Nucleus accumbens (tissue), 56 donors: ENCODE measurements at regions not wholly inside any gene's neighbourhood (a gene's known extent, or its start where the extent isn't known, plus 50 kb on each side); places are given as distances from the start of the nearest gene placed in this dataset.

Experiments
- DNase-seq, 56 donors: peaks; one replicate each; lab custom pipeline; 2025; lab: John Stamatoyannopoulos, UW

DNA sequence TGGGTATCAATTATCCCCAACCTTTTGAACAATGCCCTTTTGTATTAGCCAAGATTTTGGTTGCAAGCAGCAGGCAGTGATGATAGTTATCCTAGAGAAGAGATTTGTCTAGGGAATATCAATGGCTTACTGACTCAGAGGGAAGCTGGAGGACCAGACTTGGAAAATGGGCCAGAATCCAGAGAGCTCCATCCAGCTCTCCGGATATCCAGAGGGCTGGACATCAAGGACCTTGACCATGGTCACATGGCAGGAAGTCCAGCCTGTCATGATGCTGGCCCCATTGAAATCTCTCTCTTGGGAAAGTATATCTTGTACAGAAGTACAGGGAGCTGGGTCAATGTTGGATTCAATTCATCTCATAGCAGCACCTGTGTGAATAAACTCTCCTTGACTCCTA is 148.5 kb upstream of the PDZRN3 start:
- DNase-seq: no peak

DNA sequence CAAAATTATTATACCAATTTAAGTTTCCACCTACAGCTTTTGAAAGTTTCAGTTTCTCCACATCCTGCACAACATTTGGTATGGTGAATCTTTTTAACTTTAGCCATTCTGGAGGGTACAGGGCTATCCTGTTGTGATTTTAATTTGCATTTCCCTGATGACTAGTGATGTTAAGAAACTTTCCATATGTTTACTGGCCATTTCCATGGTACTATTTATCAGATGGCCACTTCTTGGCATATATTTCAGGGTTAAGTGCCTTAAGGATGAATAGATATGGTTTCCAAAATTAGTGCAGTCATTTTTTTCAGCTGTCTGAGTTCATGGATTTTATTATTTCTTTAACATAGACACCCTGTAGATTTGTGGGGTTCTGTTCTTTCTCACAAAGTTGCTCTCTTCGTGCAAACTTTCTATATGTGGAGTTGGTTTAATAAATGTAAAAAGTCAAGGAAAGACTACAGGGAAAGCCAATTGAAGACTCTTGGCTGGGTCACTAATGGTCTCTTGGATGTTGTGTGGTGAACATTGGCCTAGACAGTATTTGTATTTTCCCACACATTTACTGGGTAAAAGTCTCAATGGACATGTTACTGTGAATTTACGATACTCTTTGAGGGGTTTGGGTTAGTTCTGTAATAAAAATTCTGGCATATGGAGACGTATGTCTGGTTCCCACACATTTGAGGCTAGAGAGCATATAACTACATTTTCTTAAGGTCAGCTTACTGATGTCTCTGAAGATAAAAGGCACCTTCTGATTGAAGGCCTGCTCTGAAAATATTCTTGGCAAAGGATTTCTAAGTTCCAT is 147.5 kb upstream of the PDZRN3 start:
- DNase-seq: no peak

DNA sequence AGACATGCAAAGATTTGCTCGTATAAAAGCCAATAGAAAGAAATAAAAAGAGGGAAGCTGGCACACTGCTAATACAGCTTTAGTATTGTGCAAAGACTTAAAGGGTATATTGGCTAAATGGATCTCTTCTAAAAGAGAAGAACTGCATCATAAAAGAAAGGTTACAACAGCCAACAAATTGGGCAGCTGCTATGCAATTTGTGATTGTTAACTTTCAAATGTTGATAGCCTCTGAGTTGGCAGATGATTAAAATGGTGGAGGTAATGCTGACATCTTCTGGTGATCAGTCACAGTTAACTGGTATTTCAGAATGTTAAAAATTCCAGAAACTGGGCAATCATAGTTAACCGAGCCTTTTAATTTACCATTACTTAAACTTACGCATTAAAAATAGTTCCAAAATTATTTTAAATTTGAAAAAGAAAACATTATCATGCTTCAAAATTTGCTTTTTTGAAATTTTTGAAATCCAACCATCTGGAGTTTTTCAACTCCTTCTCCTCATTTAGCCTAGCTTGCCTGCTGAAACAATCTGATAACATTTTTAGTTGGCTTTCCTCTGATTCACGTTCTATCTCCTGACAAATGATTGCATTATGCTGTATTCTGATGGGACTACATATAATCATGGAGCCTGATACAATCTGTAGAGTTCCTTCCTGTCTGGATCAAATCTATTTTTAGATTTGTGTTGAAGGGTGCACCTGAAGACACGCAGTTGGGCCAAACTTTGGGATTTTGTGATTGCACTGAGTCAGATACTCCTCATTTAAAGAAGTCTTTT is 144.0 kb upstream of the PDZRN3 start:
- no peak for DNase-seq

DNA sequence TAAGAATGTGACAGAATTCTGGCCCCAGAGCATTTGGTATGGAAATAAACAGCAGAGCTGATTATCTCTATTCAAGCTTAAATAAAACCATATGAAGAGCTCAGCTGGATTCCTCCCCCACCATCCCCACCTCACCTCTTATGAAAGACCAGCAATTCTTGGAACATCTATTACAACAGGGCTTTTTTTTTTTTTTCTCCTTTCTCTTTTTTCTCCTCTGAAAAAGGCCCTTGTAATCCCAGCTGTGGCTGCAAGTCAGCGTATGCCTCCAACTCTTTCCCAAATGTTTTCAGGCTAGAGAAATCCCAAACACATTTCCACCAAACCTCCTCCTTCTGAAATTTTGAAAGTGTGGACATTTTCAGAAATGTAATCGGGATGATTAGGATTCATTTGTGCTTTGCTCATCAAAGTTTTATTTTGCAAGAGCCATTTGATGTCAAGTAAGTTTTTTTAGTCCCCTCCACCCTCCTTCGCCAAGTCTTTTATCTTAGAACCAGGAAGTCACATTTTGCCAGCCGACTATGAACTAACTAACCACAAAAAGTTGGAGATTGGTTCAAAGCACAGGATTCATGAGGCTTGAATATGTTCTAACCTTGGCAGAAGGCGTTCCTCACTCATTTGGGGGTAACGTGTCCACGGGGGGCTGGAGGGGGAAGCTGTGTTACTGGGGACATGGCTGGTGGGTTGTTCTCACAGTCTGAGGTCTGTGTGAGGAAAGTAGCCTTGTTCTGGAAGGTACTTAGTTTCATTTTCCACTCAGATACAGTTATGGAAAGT is 142.0 kb upstream of the PDZRN3 start:
- DNase-seq: no peak

DNA sequence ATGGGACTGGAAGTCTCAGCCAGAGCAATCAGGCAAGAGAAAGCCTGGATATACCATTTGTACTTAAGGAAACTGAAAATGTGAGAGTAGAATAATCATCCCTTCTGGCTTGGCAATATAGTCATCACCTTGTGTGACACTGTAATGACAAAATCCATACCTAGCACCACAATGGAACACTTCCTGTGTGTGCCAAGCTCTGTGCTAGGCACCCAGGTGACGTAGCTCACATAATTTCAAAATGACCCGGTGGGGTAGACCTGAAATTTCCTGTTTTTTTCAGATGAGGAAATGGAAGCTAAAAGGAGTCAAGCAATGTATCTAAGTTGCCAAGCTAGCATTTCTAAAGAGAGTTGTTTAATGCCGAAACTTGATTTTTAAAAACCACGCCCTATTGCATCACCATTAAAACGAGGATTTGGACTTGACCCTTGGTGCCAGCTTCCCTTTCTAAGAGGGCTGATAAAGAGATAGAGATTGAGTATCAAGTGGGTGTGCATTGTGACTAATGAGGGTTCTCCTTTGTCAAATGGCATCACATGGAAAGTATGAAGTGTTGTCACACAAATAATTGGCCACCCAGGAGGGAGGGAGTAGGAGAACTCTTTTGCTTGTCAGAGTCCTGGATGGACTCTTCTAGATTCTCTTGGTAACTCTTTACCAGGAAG is 141.3 kb upstream of the PDZRN3 start:
- no peak for DNase-seq

DNA sequence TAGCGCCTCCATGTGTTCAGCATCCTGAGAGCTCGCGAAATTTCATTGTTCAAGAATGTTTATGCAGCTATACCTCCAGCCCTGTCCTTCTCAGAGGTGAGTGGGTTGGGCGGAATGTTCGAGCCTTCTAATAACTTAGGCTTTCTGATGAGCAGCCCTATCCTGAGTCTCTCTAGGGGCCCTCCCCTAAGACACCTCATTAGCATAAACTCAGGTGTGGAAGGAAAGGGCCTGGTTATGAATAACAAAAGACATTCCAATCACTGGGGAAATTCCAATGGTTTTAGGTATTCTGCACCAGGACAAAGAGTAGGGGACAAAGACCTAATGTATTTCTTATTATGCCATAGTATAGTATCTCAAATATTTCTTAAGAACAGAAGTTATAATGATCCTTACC is 138.1 kb upstream of the PDZRN3 start:
- DNase-seq: no peak

DNA sequence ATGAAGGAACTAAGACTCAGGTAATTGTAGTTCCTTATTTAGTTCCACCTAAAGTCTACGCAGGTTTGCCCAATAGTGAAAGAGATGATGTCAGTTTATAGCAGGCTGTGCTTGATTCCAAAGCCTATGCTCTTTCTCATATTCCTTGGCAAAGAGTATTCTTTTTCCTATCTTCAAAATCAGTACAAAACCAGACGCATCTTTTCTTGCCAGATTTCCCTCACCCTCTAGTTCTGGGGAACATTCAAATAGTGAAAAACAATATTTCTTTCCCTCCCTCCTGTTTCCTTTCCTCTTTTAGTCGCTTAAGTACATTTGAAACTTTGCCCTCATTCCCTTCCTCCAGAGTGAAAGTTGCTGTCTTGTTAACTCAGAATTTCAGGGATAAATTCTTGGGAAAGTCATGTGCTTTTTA is 134.6 kb upstream of the PDZRN3 start:
- DNase-seq: no peak

DNA sequence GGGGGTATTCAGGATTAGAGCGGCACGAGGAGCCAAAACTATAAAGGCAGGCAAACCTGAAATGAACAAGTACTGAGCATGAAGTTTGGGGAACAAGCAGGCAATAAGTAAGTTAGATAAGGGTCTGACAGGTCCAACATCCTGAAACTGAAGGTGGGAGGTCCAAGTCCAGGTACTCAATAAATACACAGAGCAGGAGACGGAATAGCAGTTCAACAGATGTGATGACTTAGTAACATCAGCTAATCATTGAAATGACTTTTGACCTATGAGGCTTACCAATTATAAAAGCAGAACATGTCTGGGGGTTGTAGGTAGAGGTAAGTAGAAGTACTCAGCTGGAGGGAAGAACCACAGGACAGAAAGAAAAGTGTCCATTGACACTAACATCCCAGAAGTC is 132.8 kb upstream of the PDZRN3 start:
- no peak for DNase-seq

DNA sequence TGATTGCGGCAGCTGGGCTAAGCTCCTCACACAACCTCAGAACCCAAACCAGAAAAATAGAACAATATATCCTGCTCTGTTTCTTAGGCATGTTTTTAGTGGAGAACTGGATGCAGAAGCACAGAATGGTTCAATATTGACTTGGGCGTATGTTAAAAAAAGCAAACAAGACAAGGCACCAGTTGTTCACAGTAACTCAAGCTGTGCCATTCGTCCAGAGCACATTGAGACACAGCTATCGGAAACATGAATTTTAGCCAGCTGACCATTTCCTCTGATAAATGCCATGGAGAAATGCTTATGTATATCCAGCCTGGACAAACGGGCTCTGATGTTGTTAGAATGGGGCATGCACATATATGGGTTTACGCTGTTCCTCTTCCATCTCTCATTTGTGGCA is 129.2 kb upstream of the PDZRN3 start:
- no peak for DNase-seq

DNA sequence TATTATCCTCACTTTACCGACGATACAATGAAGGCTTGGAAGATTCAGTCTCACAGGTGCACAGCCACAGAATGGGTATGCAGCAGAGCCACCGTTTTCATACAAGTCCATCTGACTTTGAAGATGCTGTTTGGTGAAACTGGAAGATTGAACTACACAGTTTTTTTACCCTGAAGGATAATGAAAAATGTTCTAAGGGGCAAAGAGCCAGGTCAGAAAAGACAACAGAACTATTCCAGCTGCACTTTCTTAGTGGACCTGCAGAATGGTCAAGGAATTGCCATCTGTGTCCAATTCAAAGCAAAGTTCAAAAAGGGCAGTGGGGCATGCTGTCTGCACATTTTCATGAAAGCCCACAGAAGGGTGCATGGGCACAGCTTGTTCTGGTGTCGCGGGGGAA is 127.6 kb upstream of the PDZRN3 start:
- no peak for DNase-seq

DNA sequence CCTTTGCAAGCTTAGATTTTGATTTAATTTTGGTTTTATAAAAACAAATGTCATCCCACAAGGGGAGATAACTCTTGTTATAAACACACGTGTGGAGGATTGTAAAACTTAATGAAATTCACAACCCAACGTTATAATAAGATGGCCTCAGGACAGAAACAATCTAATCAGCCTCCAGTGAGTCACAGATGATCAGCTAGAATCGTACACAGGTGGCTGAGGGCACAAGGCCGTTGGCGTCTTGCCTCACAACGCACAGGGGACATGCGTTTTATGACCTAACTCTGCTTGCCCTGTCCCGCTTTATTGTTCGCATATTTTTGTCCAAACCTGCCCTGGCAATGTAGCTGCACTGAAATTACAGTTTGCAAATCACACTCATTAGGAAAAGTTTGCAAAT is 121.9 kb upstream of the PDZRN3 start:
- no peak for DNase-seq

DNA sequence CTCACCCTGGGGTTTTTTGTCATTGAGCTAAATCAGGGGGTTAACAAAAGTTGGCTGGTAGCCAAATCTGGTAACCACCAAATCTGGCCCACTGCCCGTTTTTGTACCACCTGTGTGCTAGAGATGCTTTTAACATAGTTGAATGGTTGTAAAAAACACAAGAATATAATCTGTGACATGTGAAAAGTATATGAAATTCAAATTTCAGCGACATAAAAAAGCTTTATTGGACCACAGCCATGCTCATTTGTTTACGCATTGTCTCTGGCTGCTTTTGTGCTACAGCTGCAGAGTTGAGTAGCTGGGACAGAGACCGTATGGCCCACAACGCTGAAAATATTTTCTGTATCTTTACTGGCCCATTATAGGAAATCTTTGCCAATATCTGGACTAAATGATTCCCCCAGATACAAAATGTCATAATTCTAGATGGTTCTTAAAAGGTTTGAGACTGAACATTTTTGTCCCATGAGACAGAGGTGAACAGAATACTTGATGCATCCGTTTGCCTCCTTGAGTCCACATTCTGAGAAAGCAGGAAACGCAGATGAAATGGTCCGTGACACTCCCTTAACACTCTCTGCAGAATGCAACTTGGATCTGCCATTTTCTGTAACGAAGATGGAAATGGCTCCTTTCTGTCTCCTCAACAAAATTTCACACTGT is 120.9 kb upstream of the PDZRN3 start:
- no peak for DNase-seq

DNA sequence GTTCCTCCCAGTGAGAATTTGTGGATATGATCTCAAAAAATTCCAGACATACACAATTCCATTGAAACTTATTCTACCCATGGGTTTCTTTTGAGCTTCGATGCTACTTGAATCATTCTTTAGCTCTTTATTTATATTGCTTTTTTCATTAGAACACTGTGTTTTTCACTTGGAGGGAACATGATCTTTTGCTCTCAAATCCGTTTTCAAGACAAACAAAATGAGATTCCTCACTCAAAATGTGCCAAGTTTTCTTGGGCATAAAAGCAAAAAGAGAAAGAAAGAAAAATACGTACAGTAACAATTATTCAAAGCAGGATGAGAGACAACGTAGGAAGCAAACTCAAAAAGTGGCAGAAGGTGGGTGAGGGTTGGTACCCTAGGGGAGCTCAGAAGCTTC is 118.8 kb upstream of the PDZRN3 start:
- DNase-seq: no peak

DNA sequence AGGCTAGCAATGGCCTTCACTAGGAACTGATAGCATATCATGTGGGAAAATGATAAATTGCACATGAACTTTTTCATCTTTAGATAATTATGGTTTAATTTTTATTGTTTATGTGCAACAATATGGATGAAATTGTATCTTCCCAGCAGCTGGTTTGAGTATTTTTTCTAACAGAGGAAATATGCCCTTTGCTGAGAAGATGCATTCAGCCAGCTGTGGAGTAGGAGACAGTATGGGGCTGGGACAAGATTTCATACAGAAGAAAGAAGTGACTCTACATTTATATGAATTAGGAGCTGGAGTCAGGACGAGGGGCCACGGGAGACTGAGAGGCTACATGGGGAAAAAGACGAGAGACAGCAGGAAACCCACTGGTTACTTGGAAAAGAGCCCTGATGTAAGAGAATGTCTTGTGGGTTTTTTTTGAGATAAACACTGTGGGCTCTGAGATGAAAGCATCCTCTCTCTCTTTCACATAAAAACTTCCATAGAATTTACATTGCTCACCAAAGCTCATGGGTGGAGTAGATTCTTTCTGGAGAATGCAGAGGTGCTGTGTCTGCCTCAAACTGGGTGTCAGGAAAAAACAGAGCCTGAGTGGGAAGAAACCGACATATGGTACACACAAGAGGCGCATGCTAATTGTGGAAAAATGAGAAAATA is 115.2 kb upstream of the PDZRN3 start:
- no peak for DNase-seq

DNA sequence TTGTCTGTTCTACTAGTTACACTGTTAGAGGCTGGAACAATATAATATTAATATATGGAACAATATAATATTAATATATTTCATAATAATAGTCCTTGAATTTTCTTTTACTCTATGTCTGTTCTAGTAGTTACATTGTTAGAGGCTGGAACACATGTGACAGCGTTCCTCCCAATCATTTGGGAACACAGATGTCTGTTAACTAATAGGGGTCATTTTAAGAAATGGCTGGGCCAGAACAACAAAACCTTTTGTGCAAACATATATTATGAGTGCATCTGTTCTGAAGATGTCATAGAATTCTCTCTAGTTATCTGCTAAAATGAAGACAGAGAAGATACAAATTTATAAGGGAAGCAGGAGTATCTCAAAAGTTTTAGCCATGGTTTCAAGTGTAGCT is 114.0 kb upstream of the PDZRN3 start:
- no peak for DNase-seq

DNA sequence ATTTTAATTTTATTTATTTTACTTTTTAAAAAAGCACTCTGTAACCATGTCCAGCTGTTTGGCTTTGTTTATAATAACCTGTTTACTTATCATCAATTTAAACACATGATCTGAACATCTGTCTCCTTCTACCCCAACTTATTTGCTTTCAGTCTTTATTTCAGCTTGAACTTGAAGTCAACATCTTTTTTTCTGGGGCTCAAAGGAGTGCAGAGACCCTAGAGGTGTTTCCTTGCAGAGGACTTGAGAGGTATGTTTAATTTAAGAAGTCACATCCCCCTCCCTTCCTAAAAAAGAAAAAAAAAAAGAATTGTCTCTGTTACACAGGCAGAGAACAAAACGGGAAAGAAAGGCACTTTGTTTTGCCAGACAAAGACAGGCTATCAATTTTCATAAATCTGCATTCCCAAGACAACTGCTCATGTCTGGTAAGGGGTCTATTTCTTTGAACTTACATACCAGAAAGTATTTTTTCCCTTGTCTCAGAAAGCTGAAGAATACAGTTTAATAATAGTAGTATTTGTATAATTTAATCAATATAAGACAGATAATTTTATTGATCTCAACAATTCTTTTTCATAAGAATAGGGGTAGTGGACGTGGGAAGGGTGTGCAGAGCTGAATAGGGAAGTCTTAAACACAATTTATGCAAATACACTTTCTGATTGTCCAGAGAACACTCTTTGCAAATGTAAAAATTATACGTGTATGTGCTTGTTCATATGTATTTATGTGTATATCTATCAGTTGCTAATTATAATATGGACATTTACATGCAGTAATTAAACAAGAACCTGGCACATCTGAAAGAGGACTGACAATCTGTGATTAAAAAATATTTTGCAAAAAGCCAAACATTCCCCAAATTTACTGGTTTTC is 109.7 kb upstream of the PDZRN3 start:
- no peak for DNase-seq

DNA sequence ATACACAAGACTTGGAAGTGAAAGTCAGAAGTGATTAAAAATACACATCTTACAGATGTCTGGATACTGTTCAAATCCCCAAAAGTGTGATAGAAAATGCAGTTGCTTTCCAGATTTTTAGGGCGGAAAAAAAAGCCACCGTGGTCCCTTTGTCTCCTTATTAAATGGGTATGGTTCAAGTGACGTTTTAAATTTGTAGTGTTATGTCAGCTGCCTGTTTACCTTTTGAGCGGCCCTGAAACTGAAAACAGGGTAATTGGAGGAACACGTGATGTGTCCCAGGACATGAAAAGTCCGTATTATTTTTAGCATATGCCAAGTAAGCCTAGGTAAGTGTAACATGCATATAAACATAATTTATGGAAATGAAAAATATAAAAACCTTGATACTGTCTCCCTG is 109.0 kb upstream of the PDZRN3 start:
- DNase-seq: no peak

DNA sequence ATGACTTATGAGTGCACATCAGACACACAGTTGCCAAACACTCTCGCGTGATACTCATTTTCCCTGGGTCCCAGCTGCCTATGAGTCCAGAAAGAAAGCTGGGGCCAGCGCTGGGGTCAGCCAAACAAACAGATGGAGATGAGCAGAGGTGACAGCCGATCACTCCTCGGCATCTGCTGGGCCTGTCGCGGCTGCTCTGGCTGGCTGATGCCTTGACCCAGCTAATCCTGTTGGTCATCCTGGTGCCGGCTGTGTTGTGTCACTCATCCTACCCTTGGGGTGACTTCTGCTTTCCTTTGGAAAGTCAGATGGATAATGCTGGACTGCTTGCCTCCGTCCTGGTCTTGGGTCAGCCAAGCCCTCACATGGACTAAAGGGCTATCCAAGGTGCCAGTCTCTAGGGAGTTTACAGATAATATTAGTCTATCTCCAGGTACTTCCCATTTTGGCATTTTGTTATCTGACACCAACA is 105.3 kb upstream of the PDZRN3 start:
- no peak for DNase-seq

DNA sequence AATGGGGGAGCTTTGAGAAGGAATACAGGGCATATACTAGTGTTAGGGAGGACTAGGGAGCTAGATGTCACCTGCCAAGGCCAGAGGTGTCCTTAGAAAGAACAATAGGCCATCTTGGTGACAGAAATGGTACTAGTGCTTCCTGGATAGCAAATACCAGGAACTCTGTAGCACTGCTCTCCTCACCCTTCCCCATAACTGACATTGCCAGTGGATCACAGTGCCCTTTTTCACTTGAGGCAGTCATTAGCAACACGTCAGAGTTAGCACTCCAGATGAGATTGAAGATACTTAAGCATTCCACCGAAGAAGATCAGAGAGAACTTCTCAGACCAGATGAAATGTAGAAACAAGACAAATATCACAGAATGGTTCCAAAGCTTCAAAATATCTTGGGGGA is 103.1 kb upstream of the PDZRN3 start:
- DNase-seq: no peak
